ENCODE measurements at regions not wholly inside any gene's neighbourhood (a gene's known extent, or its start where the extent isn't known, plus 50 kb on each side); places are given as distances from the start of the nearest gene placed in this dataset.

DNA sequence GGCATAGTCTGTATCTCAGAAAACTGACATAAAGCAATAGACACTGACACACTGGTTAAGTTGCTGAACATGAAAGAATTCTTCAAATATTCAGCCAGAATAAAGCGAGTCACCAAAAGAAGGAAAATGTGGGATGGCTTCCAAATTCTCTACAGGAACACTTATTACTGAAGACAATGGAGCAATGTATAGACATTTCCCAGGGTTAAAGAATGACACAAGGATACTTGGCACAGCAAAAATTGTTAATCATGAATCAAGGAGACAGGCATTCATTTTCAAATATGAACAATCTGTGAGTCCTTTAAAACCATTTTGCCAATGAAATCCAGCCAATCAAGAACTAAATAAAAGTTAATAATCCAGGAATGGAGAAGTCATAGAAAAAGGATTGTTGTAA lies 92.5 kb downstream of the MTX3 start:
- intact Hi-C loops (cut with micrococcal nuclease) = no loop called here

DNA sequence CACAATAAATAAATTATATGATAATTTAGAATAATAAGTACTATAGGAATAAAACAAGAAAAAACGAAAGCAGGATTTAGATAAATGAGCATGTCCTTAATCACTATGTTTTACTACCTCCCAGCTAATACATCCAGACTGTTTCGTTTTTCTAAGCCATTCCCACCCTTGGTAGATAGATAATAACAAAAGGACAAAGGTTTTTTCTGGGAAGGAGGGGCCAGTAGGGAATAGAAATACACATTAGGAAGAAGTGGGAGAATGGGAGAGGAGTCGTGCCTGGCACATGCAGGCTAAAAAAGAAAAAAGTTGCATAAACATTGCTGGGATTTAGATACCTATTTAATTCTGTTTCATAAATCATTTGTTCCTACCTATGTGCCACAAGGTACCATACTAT lies 97.1 kb downstream of the MTX3 start:
- DNase-seq (no peak), ATAC-seq (ENCODE audit: low read depth) (no peak)
- no peaks in the 10 kb centered on the region for H3K9me3 Mint-ChIP-seq
- no peak for TF ChIP-seq CTCF (IDR thresholded peaks at IDR 0.05)
- intact Hi-C loops (cut with micrococcal nuclease) = no loop called here
- CTCF ChIA-PET = no interaction called here
- H3K27me3 Mint-ChIP-seq = peaks cover 20% of the 10 kb centered on the region
- no peak overlapping the region for H3K4me3 Mint-ChIP-seq
- H3K36me3 Mint-ChIP-seq (ENCODE audit: low read depth) = no peaks in the 10 kb centered on the region
- no peaks in the 10 kb centered on the region for H3K4me1 Mint-ChIP-seq
- POLR2A ChIA-PET = no interaction called here
- no peak overlapping the region for H3K27ac Mint-ChIP-seq

More for the DNA sequence above, 92.5 kb downstream of the MTX3 start:
- Mint-ChIP-seq H3K36me3 (ENCODE audit: low read depth) (no peaks in the 10 kb centered on the region), H3K4me1 (no peaks in the 10 kb centered on the region), H3K9me3 (no peaks in the 10 kb centered on the region), H3K27me3 (peaks cover 23% of the 10 kb centered on the region), H3K27ac (no peak overlapping the region), H3K4me3 (no peak overlapping the region)
- CTCF ChIA-PET = no interaction called here
- POLR2A ChIA-PET = no interaction called here
- DNase-seq (no peak), ATAC-seq (ENCODE audit: low read depth) (no peak)
- TF ChIP-seq CTCF (IDR thresholded peaks at IDR 0.05) = no peak

DNA sequence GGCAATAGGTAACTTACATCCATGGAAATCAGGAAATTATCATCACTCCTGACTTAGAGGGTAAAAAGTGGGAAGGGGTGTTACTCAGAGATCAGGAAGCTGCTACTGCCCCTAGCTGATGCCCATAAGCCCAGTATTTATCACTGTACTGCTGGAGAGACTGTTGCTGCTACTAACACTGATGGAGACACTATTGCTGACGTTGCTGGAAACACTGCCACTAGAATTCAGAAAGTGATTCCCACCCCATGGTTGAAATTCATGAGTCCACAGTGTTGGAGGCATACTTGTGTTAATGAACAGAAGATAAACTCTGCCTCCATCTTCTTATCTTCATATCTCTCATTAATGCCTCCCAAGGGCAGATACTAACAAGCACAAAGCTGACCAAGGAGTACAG lies 97.6 kb downstream of the MTX3 start:
- ChIA-PET POLR2A (no interaction called here), CTCF (no interaction called here)
- no peaks in the 10 kb centered on the region for H3K36me3 Mint-ChIP-seq (ENCODE audit: low read depth)
- TF ChIP-seq CTCF (IDR thresholded peaks at IDR 0.05) = no peak
- H3K4me1 Mint-ChIP-seq = no peaks in the 10 kb centered on the region
- H3K4me3 Mint-ChIP-seq = no peak overlapping the region
- ATAC-seq (ENCODE audit: low read depth) = no peak
- no peak for DNase-seq
- intact Hi-C loops (cut with micrococcal nuclease) = no loop called here
- H3K27me3 Mint-ChIP-seq = peaks cover 20% of the 10 kb centered on the region
- peaks cover under 1% of the 10 kb centered on the region for H3K9me3 Mint-ChIP-seq
- no peak overlapping the region for H3K27ac Mint-ChIP-seq

DNA sequence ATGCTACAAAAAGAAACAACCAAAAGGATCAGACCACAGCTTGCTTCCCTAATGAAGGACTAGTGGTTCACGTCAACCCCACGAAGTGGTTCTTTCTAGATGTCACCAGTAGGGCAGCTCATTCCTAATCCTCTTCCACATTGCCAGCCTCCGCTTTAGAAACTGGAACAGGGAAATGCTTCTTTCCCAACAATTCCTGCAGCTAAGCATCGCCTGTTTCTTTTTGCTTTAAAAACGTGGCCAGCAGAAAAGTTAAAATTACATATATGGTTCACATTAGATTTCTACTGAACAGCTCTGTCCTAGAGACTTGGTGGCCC lies 100.2 kb downstream of the MTX3 start:
- no peak for TF ChIP-seq CTCF (IDR thresholded peaks at IDR 0.05)
- Mint-ChIP-seq H3K27me3 (peaks cover 12% of the 10 kb centered on the region), H3K4me3 (no peak overlapping the region), H3K9me3 (peaks cover 12% of the 10 kb centered on the region), H3K27ac (no peak overlapping the region), H3K4me1 (peaks cover 18% of the 10 kb centered on the region), H3K36me3 (ENCODE audit: low read depth) (no peaks in the 10 kb centered on the region)
- ChIA-PET POLR2A (no interaction called here), CTCF (interaction anchor here (1.6 kb wide), 1 partner anchor 33 kb away, joined by 4 read pairs; no protein-coding TSS in a partner anchor)
- ATAC-seq (ENCODE audit: low read depth) (no peak), DNase-seq (no peak)
- intact Hi-C loops (cut with micrococcal nuclease) = no loop called here

DNA sequence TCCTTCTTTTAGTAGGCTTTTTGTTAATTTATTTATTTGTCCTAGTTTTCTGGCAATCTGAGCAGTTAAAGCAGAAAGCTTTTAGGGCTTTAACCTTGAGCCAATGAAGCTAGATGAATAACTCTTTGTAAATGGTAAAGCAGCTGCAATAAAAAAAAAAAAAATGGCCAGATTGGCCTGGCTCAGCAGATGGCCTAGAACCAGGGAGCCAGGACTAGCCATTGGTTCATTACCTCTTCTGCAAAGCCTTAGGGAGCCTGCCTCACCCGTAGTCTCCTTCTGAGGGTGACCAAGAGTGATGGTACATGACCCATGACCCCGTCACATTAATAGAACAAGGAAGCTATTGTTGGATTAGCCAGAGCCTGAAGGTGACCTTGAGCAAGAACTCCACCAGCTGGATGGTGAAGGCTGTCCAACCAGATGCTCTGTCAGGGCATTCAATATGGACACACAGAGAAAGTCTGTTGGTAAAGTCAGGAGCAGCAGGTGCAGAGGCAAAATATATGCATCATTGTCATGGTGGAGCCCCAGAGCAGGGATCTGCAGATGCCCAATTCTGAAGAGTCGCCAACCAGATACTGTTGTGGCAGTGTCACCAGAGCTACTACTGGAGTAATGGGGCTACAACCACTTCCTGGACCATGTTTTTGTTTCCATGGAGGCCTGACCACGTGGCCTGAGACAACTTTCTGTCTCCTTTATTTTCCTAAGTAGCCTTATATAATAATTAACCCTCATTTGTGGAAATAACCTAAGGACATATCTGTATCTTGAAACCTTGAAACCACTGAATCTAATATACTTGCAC lies 100.7 kb downstream of the MTX3 start:
- ATAC-seq (ENCODE audit: low read depth) (no peak), DNase-seq (no peak)
- TF ChIP-seq CTCF (IDR thresholded peaks at IDR 0.05) = no peak
- intact Hi-C loops (cut with micrococcal nuclease) = no loop called here
- Mint-ChIP-seq H3K4me3 (no peak overlapping the region), H3K9me3 (peaks cover 12% of the 10 kb centered on the region), H3K27me3 (peaks cover 7% of the 10 kb centered on the region), H3K4me1 (peaks cover 23% of the 10 kb centered on the region), H3K27ac (no peak overlapping the region), H3K36me3 (ENCODE audit: low read depth) (no peaks in the 10 kb centered on the region)
- POLR2A ChIA-PET = no interaction called here
- CTCF ChIA-PET = interaction anchor here (1.6 kb wide), 1 partner anchor 33 kb away, joined by 4 read pairs; no protein-coding TSS in a partner anchor
